Type B pancreatic cell (in vitro differentiated cells): ENCODE measurements at regions not wholly inside any gene's neighbourhood (a gene's known extent, or its start where the extent isn't known, plus 50 kb on each side); places are given as distances from the start of the nearest gene placed in this dataset.
A peak's percentile ranks its signal among the peaks of the same experiment; 100 is the strongest.

Experiments
- DNase-seq: peaks from one replicate; pipeline ENCODE4 v3.0.0; 2021; ENCODE audit warnings: mixed read lengths; ENCODE audit not compliant: unreplicated experiment; ENCODE audit errors: extremely low spot score
- H3K27ac Mint-ChIP-seq: 2 replicates; pipeline ENCODE4 v1.8.0; 2021; ENCODE audit warnings: mild to moderate bottlenecking, mixed read lengths
- H3K27me3 Mint-ChIP-seq: 2 replicates; pipeline ENCODE4 v1.8.0; 2021; ENCODE audit warnings: mixed read lengths
- H3K36me3 Mint-ChIP-seq: 2 replicates; pipeline ENCODE4 v1.8.0; 2021; ENCODE audit warnings: mixed read lengths
- H3K4me1 Mint-ChIP-seq: one replicate; pipeline ENCODE4 v1.8.0; 2021; ENCODE audit warnings: mixed read lengths; ENCODE audit not compliant: unreplicated experiment
- H3K4me3 Mint-ChIP-seq: 2 replicates; pipeline ENCODE4 v1.8.0; 2021; ENCODE audit warnings: mild to moderate bottlenecking, mixed read lengths
- H3K9me3 Mint-ChIP-seq: 2 replicates; pipeline ENCODE4 v1.8.0; 2021; ENCODE audit warnings: mixed read lengths
- TF ChIP-seq, protein P1 (sequence below): fragments of 200-600 bp; sonication (generic); conservative IDR thresholded peaks from 2 replicates; pipeline ENCODE4 v1.5.0; 2021; ENCODE audit warnings: antibody characterized with exemption, mild to moderate bottlenecking

DNA sequence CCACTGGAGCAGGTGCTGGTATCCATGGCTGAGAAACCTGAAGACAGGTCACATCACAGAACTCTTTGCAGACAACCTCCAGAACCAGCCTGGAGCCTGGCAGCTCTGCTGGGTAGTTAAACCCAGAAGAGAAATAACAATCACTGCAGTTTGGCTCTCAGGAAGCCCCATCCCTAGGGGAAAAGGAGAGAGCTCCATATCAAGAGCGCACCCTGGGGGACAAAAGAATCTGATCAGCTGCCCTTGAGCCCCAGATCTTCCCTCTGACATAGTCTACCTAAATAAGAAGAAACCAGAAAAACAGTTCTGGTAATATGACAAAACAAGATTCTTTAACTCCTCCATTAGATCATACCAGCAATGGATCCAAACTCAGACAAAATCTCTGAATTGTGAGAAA lies 823.2 kb upstream of the FRG1 start:
- no peak for DNase-seq
- TF ChIP-seq, protein P1, sequence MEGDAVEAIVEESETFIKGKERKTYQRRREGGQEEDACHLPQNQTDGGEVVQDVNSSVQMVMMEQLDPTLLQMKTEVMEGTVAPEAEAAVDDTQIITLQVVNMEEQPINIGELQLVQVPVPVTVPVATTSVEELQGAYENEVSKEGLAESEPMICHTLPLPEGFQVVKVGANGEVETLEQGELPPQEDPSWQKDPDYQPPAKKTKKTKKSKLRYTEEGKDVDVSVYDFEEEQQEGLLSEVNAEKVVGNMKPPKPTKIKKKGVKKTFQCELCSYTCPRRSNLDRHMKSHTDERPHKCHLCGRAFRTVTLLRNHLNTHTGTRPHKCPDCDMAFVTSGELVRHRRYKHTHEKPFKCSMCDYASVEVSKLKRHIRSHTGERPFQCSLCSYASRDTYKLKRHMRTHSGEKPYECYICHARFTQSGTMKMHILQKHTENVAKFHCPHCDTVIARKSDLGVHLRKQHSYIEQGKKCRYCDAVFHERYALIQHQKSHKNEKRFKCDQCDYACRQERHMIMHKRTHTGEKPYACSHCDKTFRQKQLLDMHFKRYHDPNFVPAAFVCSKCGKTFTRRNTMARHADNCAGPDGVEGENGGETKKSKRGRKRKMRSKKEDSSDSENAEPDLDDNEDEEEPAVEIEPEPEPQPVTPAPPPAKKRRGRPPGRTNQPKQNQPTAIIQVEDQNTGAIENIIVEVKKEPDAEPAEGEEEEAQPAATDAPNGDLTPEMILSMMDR = no peak
- Mint-ChIP-seq H3K36me3 (no peaks in the 10 kb centered on the region), H3K27ac (no peak overlapping the region), H3K4me3 (no peak overlapping the region), H3K27me3 (no peaks in the 10 kb centered on the region), H3K4me1 (no peaks in the 10 kb centered on the region), H3K9me3 (no peaks in the 10 kb centered on the region)

DNA sequence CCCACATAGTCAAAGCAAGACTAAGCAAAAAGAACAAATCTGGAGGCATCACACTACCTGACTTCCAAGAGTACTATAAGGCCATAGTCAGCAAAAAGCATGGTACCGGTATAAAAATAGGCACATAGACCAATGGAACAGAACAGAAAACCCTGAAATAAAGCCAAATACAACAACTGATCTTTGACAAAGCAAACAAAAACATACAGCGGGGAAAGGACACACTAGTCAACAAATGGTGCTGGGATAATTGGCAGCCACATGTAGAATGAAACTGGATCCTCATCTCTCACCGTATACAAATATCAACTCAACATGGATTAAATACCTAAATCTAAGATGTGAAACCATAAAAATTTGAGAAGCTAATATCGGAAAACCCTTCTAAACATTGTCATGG lies 819.3 kb upstream of the FRG1 start:
- H3K27ac Mint-ChIP-seq = no peak overlapping the region
- no peaks in the 10 kb centered on the region for H3K36me3 Mint-ChIP-seq
- no peaks in the 10 kb centered on the region for H3K9me3 Mint-ChIP-seq
- TF ChIP-seq, protein P1 = no peak
- H3K4me1 Mint-ChIP-seq = peaks cover 5% of the 10 kb centered on the region
- no peak for DNase-seq
- H3K27me3 Mint-ChIP-seq = no peaks in the 10 kb centered on the region
- H3K4me3 Mint-ChIP-seq = no peak overlapping the region

DNA sequence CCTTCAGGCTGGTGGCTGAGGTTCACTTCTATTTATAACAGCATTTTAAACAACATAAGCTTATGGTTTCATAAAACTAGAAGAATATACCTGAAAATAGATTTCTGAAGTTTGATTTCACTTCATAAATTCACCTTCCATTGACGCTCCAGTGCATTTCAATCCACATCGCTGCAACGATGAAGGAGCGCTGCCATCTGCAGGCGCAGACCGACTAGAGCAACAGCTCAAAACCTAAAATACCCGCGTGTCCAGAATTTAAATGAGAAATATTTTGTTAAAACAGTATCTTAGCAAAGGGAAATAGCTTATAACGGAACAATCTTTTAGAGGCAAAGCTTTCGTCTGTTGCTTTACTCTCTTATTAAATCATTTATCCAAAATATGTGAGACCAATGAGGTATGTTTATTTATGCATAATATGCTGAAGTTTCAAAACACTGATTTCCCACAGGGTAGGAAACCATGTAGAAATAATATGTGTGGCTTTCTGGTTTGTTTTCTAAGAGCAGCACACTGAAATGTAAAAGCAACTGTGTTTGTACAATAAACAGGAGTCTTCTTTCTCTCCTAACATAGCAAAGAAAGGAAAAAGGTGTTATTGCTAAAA lies 816.4 kb upstream of the FRG1 start:
- Mint-ChIP-seq H3K9me3 (no peaks in the 10 kb centered on the region), H3K27ac (no peak overlapping the region), H3K36me3 (no peaks in the 10 kb centered on the region), H3K4me1 (peaks cover 8% of the 10 kb centered on the region), H3K4me3 (no peak overlapping the region), H3K27me3 (peaks cover 4% of the 10 kb centered on the region)
- DNase-seq = no peak
- TF ChIP-seq, protein P1 = peak; percentile 83

DNA sequence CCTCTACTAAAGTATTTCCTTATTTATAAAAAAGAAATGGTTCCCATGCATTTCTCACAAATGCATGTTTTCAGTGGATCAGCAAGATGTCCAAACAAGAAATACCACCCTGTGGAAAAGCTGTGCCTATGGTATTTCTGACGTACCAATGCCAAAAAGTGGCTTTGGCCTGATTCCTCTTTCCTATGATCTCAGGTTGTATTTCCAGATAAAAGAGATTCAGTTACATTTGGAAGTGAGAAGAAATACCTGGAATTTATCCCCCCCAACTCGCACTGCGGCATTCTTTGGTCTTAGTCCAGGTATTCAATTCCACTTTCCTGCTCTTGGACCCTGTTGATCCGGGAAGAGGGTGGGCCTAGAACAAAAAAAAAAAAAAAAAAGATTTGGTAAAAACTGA lies 815.9 kb upstream of the FRG1 start:
- H3K4me1 Mint-ChIP-seq = peaks cover 10% of the 10 kb centered on the region
- H3K27ac Mint-ChIP-seq = no peak overlapping the region
- TF ChIP-seq, protein P1 = no peak
- no peaks in the 10 kb centered on the region for H3K36me3 Mint-ChIP-seq
- H3K27me3 Mint-ChIP-seq = peaks cover 4% of the 10 kb centered on the region
- H3K9me3 Mint-ChIP-seq = no peaks in the 10 kb centered on the region
- no peak for DNase-seq
- no peak overlapping the region for H3K4me3 Mint-ChIP-seq

DNA sequence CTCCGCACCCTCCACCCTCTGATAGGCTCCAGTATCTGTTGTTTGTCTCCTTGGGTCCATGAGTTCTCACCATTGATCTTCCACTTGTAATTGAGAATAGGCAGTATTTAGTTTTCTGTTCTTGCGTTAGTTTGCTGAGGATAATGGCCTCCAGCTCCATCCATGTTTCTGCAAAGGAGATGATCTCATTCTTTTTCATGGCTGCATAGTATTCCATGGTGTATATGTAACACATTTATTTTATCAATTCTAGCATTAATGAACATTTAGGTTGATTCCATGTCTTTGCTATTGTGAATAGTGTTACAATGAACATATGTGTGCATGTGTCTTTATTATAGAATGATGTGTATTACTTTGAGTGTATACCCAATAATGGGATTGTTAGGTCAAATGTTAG lies 814.6 kb upstream of the FRG1 start:
- TF ChIP-seq, protein P1 = no peak
- H3K27ac Mint-ChIP-seq = no peak overlapping the region
- H3K4me1 Mint-ChIP-seq = peaks cover 10% of the 10 kb centered on the region
- H3K9me3 Mint-ChIP-seq = no peaks in the 10 kb centered on the region
- no peak overlapping the region for H3K4me3 Mint-ChIP-seq
- H3K36me3 Mint-ChIP-seq = no peaks in the 10 kb centered on the region
- DNase-seq = no peak
- H3K27me3 Mint-ChIP-seq = peaks cover 4% of the 10 kb centered on the region

DNA sequence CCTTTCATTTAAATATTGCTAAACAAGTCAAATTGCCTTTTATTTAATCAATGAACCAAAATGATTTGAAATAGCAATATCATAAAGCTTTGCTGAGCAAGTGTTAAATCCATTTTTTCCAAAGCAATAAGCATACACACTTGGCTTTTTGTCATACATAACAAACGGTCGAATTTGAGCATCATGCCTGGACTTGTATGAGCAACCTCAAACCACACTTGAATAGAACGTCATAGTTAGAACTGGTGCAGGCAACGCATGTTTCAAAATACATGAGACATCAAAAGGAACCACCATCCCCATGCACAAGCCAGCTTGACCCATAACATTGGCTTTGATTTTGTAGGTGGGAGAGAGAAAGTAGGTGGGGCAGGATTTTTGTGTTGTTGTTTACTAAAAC lies 812.3 kb upstream of the FRG1 start:
- H3K27ac Mint-ChIP-seq = no peak overlapping the region
- H3K4me3 Mint-ChIP-seq = no peak overlapping the region
- TF ChIP-seq, protein P1 = no peak
- H3K36me3 Mint-ChIP-seq = no peaks in the 10 kb centered on the region
- DNase-seq = no peak
- no peaks in the 10 kb centered on the region for H3K9me3 Mint-ChIP-seq
- peaks cover 8% of the 10 kb centered on the region for H3K27me3 Mint-ChIP-seq
- peaks cover 10% of the 10 kb centered on the region for H3K4me1 Mint-ChIP-seq
